Choroid plexus epithelial cell (primary cell): ENCODE measurements at regions not wholly inside any gene's neighbourhood (a gene's known extent, or its start where the extent isn't known, plus 50 kb on each side); places are given as distances from the start of the nearest gene placed in this dataset.

Source experiments
- DNase-seq: peaks from one replicate; pipeline ENCODE4 v3.0.0-alpha.2; 2010; ENCODE audit warnings: low read depth
- H3K4me3 ChIP-seq: 2 replicates; pipeline ENCODE4 v1.5.1; 2011; ENCODE audit warnings: low read depth, mild to moderate bottlenecking, control low read depth, low read length, moderate library complexity
- CTCF ChIP-seq: conservative IDR thresholded peaks from 2 replicates; pipeline ENCODE4 v1.5.1; 2011; ENCODE audit warnings: low read depth, mild to moderate bottlenecking, control low read depth, inconsistent platforms, low read length, moderate library complexity

GRCh38 chr9:129262261-129262660 is 84.2 kb upstream of the IER5L start:
- no peak for TF ChIP-seq CTCF
- no peak for DNase-seq
- no peak overlapping the region for H3K4me3 ChIP-seq

GRCh38 chr9:129259375-129259774 is 81.3 kb upstream of the IER5L start:
- no peak overlapping the region for H3K4me3 ChIP-seq
- DNase-seq, result no peak

GRCh38 chr9:129258823-129259301 is 80.8 kb upstream of the IER5L start:
- no peak for DNase-seq
- no peak for TF ChIP-seq CTCF
- H3K4me3 ChIP-seq, result peak overlapping the region; percentile 45

More at GRCh38 chr9:129259375-129259774, 81.3 kb upstream of the IER5L start:
- TF ChIP-seq CTCF, result no peak

GRCh38 chr9:129258124-129258822 is 80.2 kb upstream of the IER5L start:
- peak; percentile 94 for DNase-seq
- TF ChIP-seq CTCF, result no peak
- H3K4me3 ChIP-seq, result peak overlapping the region; percentile 45

- no peak for TF ChIP-seq CTCF
- no peak overlapping the region for H3K4me3 ChIP-seq
- DNase-seq, result no peak
These were observed 79.1 kb upstream of the IER5L start for GRCh38 chr9:129256959-129257713.

- no peak for TF ChIP-seq CTCF
- no peak for DNase-seq
- H3K4me3 ChIP-seq, result no peak overlapping the region
These were observed 76.7 kb upstream of the IER5L start for GRCh38 chr9:129254566-129255287.
